ENCODE measurements at regions not wholly inside any gene's neighbourhood (a gene's known extent, or its start where the extent isn't known, plus 50 kb on each side); places are given as distances from the start of the nearest gene placed in this dataset.

DNA sequence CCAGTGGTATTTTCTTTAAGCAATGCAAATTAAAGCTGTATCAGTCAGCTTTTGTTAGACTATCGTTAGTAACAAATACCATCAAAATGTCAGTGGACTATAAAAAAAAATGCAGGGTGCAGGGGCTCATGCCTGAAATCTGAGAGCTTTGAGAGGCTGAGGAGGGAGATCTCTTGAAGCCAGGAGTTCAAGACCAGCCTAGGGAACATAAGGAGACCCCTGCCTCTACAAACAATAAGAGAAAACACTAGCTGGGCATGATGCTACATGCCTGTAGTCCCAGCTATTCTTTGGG is 253.7 kb downstream of the MYCN start:
- DNase-seq (ENCODE audit: low read depth): no peak
- no peak overlapping the region for H3K4me3 ChIP-seq (ENCODE audit: low read depth, low read length)
- TF ChIP-seq, protein P1, sequence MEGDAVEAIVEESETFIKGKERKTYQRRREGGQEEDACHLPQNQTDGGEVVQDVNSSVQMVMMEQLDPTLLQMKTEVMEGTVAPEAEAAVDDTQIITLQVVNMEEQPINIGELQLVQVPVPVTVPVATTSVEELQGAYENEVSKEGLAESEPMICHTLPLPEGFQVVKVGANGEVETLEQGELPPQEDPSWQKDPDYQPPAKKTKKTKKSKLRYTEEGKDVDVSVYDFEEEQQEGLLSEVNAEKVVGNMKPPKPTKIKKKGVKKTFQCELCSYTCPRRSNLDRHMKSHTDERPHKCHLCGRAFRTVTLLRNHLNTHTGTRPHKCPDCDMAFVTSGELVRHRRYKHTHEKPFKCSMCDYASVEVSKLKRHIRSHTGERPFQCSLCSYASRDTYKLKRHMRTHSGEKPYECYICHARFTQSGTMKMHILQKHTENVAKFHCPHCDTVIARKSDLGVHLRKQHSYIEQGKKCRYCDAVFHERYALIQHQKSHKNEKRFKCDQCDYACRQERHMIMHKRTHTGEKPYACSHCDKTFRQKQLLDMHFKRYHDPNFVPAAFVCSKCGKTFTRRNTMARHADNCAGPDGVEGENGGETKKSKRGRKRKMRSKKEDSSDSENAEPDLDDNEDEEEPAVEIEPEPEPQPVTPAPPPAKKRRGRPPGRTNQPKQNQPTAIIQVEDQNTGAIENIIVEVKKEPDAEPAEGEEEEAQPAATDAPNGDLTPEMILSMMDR (IDR thresholded peaks at IDR 0.05; ENCODE audit: insufficient read depth, low read length): no peak

DNA sequence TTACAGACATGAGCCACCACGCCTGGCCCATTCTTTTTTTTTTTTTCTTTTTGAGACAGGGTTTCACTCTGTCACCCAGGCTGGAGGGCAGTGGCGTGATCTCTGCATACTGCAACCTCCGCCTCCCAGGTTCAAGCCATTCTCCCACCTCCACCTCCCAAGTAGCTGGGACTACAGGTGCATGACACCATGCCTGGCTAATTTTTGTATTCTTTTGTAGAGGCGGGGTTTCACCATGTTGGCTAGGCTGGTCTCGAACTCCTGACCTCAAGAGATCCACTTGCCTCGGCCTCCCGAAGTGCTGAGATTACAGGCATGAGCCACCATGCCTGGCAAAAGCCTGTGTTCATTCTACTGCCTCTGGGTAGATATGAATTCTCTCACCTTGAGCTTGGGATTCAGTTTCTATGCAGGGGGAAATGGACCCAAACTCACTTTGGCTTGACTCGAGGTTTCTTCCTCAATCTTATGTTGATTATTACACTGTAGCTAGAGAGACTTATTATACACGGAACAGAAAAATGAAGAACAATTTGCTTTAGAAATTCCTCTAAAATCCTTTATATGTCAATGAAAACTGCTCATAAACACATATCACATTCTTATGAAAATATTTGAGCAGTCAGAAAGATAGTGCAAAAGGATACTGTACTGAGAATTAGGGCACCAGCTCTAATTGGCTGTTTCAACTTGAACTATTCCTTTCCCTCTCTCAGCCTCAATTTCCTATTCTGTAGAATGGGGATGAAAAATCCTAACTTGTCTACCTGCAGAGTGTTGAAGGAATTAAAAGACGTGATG is 252.3 kb downstream of the MYCN start:
- no peak for DNase-seq (ENCODE audit: low read depth)
- TF ChIP-seq, protein P1 (IDR thresholded peaks at IDR 0.05; ENCODE audit: insufficient read depth, low read length): no peak
- no peak overlapping the region for H3K4me3 ChIP-seq (ENCODE audit: low read depth, low read length)

DNA sequence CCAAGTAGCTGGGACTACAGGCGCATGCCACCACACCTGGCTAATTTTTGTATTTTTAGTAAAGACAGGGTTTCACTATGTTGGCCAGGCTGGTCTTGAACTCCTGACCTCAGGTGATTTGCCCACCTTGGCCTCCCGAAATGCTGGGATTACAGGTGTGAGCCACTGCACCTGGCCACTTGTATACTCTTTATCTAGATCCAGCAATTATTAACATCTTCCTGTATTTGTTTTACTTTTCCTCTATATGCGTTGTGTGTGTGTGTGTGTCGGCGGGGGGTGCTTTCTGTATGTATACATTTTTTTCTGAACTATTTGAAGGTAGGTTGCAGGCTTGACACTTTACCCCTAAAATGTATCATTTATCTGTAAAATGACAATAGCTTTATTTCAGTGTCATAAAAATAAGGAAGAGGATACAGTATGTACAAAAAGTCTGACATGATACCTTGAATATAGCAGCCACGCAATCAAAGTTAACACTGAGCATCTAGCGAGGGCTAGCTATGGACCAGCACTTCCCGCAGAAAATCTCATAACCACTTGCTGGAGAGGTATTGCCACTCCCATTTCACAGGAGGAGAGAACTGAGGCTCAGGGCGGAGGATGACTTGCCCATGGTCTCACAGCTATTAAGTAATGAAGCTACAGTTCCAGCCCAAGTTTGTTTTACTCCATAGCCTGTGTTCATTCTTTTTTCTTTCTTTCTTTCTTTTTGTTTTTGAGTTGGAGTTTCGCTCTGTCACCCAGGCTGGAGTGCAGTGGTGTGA is 251.3 kb downstream of the MYCN start:
- TF ChIP-seq, protein P1 (IDR thresholded peaks at IDR 0.05; ENCODE audit: insufficient read depth, low read length): no peak
- DNase-seq (ENCODE audit: low read depth): no peak
- H3K4me3 ChIP-seq (ENCODE audit: low read depth, low read length): no peak overlapping the region

DNA sequence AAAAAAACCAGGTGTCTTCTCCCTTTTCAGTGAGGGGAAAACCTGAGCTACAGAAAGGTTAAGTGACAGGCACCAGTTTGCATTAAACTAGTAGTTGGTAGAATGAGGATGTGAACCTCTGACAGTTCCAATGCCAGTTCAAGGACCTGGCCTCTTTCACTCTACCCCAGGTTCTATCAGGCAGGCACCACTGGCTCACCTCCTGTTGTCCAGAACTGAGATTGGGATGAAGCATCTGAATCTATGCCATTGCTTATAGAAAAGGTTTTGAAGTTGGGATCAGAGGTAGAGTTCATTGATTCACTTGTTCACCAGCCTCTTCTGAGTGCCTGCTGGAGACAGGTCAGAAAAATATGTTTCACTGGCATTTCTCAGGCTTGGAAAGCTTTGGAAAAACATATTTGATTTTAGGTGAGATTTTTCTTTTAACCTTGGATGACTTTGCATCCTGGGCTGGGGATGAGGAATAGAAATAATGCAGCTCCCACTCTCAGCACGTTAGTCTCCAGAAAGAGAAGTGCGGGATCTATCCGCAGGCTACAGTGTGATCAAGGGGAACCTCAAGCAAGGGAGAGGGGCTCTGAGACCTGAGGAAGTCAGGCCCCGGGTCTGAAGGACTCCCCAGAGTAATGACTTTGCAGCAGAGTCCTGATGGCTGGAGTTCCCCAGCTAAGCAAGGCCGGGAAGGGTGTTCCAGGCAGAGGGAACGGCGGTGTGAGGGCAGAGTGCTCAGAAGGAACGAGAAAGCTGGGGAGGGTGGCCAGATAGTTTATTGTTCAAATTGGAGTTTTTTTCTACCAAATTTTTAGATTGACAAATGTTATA is 250.3 kb downstream of the MYCN start:
- DNase-seq (ENCODE audit: low read depth): no peak
- H3K4me3 ChIP-seq (ENCODE audit: low read depth, low read length): no peak overlapping the region
- TF ChIP-seq, protein P1 (IDR thresholded peaks at IDR 0.05; ENCODE audit: insufficient read depth, low read length): no peak

DNA sequence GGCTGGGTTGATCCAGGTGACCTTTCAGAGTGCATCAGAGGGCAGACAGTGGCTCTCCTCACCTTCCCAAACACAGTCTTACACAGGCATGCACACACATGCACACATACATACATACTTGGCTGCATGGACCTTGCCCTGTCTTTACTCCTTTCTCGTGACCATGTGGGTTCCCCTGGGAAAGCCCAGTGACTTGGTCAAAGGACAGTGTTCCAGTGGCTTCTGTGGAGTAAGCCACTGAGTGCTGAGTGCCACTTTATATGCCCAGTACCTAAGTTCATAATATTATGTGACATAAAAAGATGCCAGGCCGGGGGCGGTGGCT is 249.4 kb downstream of the MYCN start:
- H3K4me3 ChIP-seq (ENCODE audit: low read depth, low read length): no peak overlapping the region
- TF ChIP-seq, protein P1 (IDR thresholded peaks at IDR 0.05; ENCODE audit: insufficient read depth, low read length): no peak
- DNase-seq (ENCODE audit: low read depth): no peak

DNA sequence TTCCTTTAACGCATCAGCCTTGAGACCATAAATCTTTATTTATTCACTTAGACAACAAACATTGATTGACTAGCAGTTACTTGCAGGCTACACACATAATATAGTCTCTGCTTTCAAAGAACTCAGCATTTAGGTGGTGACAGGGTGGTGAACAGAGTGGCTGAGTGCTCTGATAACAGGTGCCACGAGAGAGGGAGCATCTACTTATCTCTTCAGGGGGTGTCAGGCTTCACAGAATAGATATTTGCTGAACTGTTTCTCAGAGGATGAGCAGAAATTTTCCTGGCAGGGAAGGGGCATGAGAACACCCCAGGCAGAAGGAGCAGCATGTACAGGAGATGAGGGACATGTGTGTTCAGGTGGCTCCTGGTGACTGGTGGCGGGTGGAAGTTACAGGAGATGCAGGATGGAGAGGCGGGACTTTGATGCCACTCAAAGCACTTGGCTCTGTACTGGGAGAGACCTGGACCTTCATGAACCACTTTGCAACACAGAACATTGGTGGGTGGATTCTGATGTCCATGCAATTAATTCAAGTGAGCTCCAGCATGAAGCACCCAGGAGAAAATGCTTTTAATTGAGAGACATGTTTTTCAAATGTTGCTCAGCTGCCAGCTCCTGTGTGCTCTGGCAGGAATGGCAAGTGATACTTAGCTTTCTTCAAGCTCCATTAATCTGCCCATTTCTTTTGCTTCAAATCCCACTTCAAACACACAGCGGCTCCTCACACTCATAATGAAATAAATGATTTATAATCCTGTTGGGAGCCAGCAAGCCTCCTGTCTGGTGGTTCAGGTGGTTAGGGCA is 248.9 kb downstream of the MYCN start:
- no peak overlapping the region for H3K4me3 ChIP-seq (ENCODE audit: low read depth, low read length)
- no peak for DNase-seq (ENCODE audit: low read depth)
- TF ChIP-seq, protein P1 (IDR thresholded peaks at IDR 0.05; ENCODE audit: insufficient read depth, low read length): no peak

Measured in fibroblast of the aortic adventitia (primary cell).